NOMO-1 treated with dmso at 0.1 percent for 144 hours (cell line): ENCODE measurements at regions not wholly inside any gene's neighbourhood (a gene's known extent, or its start where the extent isn't known, plus 50 kb on each side); places are given as distances from the start of the nearest gene placed in this dataset.
"Not testable (repeated sequence)": the region's sequence is repeated elsewhere in the genome, so short reads cannot be mapped to it uniquely, and the experiment has no call there.

Experiments
- DNase-seq: peaks from one replicate; lab custom pipeline; 2025; ENCODE audit not compliant: unreplicated experiment; lab: John Stamatoyannopoulos, UW

DNA sequence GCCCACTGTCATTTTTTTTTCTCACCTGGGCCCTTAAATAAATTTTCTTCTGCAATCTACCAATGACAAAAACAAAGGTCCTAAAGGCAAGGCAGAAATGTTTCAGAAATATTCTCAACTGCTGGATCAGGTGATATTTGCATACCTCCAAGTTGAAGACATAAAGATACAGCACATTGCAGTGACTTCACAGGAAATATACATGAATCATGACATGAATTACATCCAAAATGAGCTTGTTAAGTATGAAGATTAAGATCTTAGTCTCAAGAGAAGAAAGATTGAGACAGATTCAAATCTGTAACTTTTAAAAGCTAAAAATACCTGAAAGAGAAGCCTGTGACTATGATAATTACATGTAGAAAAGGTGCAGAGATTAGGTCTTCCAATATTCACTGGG is 207.8 kb downstream of the SIPA1L2 start:
- DNase-seq, result no peak

- no peak for DNase-seq
Observed at GRCh38 chr1:232421143-232421796, 208.7 kb downstream of the SIPA1L2 start.

DNA sequence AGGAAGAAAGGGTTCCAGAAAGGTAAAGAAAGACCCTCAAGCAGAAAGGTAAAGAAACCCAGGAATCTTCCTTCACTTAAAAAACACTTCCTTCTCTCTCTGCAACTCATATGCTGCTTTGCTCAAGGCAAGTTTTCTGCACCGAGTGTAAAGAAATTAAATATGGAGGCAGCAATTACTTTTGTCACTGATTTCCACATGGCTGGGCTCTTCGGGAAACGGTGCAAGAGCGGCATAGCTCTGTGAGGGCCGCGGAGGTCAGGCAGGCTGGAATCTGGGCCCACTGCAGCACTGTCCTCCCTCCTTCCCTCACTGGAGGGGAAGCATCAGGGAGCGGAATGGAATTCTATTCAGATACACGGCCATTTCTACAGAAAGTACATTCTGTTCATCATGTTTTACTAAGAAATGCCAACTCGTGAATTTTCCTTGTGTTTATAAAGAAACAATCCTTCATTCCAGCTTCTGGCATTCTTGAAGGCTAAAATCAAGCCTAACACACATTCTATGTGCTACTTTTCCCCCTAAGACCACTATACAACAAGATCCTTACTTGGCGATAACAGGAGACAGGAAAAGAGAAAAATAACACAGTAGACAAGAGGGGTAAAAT is 212.2 kb downstream of the SIPA1L2 start:
- no peak for DNase-seq

GRCh38 chr1:232416026-232416568 is 213.8 kb downstream of the SIPA1L2 start:
- no peak for DNase-seq

- not testable (repeated sequence) for DNase-seq
Observed at GRCh38 chr1:232415481-232415880, 214.5 kb downstream of the SIPA1L2 start.

GRCh38 chr1:232414100-232414499 is 215.8 kb downstream of the SIPA1L2 start:
- DNase-seq, result no peak

GRCh38 chr1:232413674-232414073 is 216.3 kb downstream of the SIPA1L2 start:
- DNase-seq, result no peak

GRCh38 chr1:232409584-232409983 is 220.3 kb downstream of the SIPA1L2 start:
- no peak for DNase-seq

- no peak for DNase-seq
Observed at GRCh38 chr1:232407120-232407519, 222.8 kb downstream of the SIPA1L2 start.

DNA sequence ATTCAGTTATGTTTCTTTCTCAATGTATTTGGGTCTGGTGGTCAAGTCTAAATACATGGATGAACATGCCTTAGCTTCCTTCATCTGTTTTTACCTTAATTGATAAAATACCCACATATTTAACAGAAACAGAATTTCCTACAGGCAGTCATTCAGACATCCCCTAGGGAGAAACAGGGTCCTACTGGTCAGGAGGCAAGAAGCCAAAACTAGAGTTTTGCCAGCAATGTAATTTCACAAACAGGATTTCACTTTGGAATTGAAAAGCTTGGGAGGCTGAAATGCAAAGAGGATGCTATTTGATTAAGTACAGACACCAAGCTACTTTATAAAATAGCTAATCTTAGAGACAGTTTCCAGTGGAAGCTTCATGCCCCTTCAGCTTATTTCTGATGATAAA is 224.2 kb downstream of the SIPA1L2 start:
- no peak for DNase-seq

GRCh38 chr1:232404981-232405731 is 224.8 kb downstream of the SIPA1L2 start:
- no peak for DNase-seq

DNA sequence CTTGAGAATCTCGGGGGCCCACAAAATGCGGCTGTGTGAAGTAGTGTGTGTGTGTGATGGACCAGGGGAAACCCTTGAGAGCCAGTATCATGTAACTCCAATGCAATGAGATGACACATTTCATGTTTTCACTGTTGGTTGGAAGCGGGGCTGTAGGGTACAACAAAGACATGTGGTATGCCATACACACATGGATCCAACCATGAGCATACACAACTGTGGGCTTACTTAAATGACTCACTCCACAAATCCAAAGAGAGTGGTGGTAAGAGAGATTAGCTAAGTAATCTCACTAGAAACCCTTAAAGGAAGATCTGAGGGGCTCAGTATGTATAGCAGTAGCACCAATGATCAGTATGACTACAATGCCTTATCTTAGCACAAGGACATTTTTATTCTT is 225.7 kb downstream of the SIPA1L2 start:
- DNase-seq, result no peak

DNA sequence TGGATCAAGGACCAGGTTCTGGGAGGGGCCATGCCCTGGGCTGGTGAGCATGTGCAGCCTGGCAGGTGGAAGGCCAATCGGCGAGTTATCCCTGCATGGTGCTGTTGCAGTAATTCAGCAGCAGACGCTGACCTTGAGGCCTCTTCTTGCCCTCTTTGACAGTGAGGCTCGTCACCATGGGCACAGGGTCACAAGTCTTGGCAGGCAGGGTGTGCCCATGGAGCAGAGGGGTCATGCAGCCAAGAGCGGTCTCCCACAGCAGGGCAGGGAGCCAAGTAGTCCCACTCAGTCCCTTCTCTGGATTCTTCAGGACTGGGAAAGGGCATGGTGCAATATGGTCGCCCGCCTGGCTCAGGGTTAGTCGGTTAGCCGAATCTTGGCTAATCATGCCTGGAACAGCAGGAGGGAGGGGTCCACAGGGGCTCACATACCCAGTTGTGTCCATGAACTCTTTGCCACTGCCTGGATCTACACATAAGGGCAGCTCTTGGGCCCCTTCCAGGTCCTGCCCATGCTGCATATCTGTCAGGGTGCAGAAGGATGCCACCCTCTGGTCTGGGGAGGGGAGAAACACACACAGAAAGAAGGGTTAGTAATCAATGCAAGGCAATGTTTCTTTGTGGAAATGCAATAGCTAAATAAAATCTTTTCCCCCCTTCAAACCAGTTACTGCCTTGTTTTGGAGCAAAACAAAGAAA is 226.8 kb downstream of the SIPA1L2 start:
- DNase-seq, result no peak

DNA sequence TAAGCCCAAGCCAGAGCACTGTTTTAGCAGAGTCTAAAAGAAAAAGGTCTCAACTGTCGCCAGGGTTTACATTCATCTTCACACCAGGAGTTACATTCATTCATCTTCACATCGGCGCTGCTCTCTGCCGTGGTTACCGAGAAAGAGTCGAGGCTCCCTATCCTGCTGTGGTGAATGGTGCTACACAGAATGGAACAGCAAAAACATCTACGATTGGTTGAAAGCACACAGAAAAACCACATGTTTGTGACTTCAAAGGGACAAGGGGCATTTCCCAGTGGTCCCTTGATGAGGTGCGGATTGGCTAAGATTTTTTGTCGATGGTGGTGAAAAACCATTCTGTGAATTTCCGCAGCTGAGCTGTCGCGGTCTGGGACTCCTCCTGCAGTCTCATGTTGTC is 231.1 kb downstream of the SIPA1L2 start:
- no peak for DNase-seq

DNA sequence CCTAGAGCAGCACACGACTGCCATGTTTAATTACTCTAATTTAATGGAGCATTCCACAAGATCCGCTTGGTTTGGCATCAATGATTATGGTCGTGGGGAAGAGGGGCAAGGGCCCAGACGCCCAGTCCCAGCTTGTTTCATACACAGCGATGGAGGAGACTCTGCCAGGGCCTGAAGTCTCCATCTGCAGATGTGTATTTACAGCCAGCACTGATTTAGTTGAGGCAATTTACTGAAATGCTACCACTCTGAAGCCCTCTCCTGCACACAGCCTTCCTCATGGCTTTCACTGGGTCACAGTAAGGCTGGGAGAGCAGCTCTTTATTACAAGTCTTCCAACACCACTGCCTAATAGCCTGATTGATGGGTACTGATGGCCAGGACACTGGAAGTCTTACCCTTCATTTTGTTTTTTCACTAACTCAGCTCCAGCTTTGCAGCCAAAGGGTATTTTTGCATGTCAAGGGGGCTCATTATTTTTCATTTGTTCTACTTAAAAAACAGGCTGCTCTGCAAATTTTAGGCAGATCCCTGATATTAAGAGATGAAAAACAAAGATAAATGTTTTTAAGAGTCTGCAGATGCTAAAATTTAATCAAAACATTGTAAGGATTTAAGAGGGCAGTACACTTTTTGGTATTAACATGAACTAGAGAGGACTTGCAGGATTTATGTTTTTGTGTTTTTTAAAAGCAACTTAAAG is 236.3 kb downstream of the SIPA1L2 start:
- no peak for DNase-seq

DNA sequence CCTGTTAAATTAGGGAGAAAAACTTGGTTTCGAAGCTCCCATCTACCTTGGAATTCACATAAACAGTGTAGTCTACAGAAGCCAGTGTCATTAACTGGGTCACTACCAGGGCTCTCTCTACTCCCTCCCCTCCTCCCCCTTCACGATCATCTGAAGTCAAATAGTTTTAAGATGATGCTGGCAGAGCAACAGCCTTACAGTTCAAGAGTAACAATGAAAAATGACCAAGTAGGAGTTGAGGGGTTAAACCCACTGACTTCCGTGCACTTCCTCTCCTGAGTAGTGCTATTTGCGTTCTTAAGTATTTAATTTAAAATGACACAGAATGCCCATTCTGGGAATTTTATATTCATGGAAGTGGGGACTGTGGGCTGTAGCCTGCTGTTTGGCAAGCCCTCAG is 236.9 kb downstream of the SIPA1L2 start:
- no peak for DNase-seq

GRCh38 chr1:232390590-232390989 is 239.3 kb downstream of the SIPA1L2 start:
- DNase-seq, result no peak

GRCh38 chr1:232389744-232390143 is 240.2 kb downstream of the SIPA1L2 start:
- DNase-seq, result no peak

- DNase-seq, result no peak
Observed at GRCh38 chr1:232388363-232388762, 241.6 kb downstream of the SIPA1L2 start.

GRCh38 chr1:232386721-232387510 is 243.0 kb downstream of the SIPA1L2 start:
- DNase-seq, result no peak
